SK-N-SH (cell line): ENCODE measurements at regions not wholly inside any gene's neighbourhood (a gene's known extent, or its start where the extent isn't known, plus 50 kb on each side); places are given as distances from the start of the nearest gene placed in this dataset.

Experiments used
- CTCF ChIA-PET: fragments of 300-600, 350-600 bp; formaldehyde crosslinking; extraction: SDS; loops from one replicate; lab custom pipeline; 2021; lab: Yijun Ruan, JAX
- POLR2A ChIA-PET: fragments of 350-600 bp; sonication (Branson Sonifier 250); formaldehyde crosslinking; extraction: SDS; loops from one replicate; lab custom pipeline; 2020; ENCODE audit warnings: antibody characterized with exemption, inconsistent platforms; lab: Yijun Ruan, JAX
- DNase-seq: peaks from one replicate; pipeline ENCODE4 v3.0.0; 2012
- H2AFZ ChIP-seq: fragments of 200-600 bp; sonication (generic); 2 replicates; pipeline ENCODE4 v1.8.1; 2016; ENCODE audit warnings: antibody characterized with exemption, mild to moderate bottlenecking, low read depth
- H3F3A ChIP-seq: fragments of 200-600 bp; sonication (generic); replicated peaks from 2 replicates; pipeline ENCODE3; 2016; ENCODE audit warnings: antibody characterized with exemption, mild to moderate bottlenecking; ENCODE audit not compliant: insufficient read depth
- H3K27ac ChIP-seq, 2 experiments: fragments of 200-500 bp in 1 of 2; fragments of 200-600 bp in 1 of 2; sonication (Bioruptor generic) in 1 of 2; sonication (generic), shearing (Covaris generic) in 1 of 2; 2 replicates each; pipeline versions ENCODE4 v1.5.1 to v1.6.1; 2014 to 2016; ENCODE audit warnings: low read depth in 2 of 2, inconsistent platforms in 1 of 2, low read length in 1 of 2, mild to moderate bottlenecking in 1 of 2, mixed read lengths in 1 of 2
- H3K27me3 ChIP-seq: fragments of 200-600 bp; sonication (generic), shearing (Covaris generic); 2 replicates; pipeline ENCODE4 v1.6.1; 2016; ENCODE audit warnings: mixed run types; ENCODE audit not compliant: insufficient read depth
- H3K36me3 ChIP-seq, 2 experiments: fragments of 200-500 bp in 1 of 2; fragments of 200-600 bp in 1 of 2; sonication (Bioruptor generic) in 1 of 2; sonication (generic) in 1 of 2; replicated peaks in 1 of 2; 2 replicates each; pipeline versions ENCODE3 to v1.5.1; 2014 to 2016; ENCODE audit warnings: low read length in 1 of 2, mild to moderate bottlenecking in 1 of 2; ENCODE audit not compliant: insufficient read depth in 2 of 2, control insufficient read depth in 1 of 2
- H3K4me1 ChIP-seq, 2 experiments: fragments of 200-500 bp in 1 of 2; fragments of 200-600 bp in 1 of 2; sonication (Bioruptor generic) in 1 of 2; sonication (generic), shearing (Covaris generic) in 1 of 2; 2 replicates each; pipeline versions ENCODE4 v1.5.1 to v1.6.1; 2014 to 2016; ENCODE audit warnings: low read depth in 1 of 2, low read length in 1 of 2, mixed run types in 1 of 2; ENCODE audit not compliant: insufficient read depth in 2 of 2, control insufficient read depth in 1 of 2
- H3K4me2 ChIP-seq: fragments of 200-600 bp; sonication (generic), shearing (Covaris generic); 2 replicates; pipeline ENCODE4 v1.6.1; 2017; ENCODE audit warnings: mixed run types
- H3K4me3 ChIP-seq, 2 experiments: fragments of 200-500 bp in 1 of 2; fragments of 200-600 bp in 1 of 2; sonication (Bioruptor generic) in 1 of 2; sonication (generic), shearing (Covaris generic) in 1 of 2; 2 replicates each; pipeline versions ENCODE4 v1.5.1 to v1.8.1; 2014 to 2016; ENCODE audit warnings: low read depth in 2 of 2, inconsistent platforms in 1 of 2, low read length in 1 of 2, mild to moderate bottlenecking in 1 of 2, mixed read lengths in 1 of 2, moderate library complexity in 1 of 2
- H3K79me2 ChIP-seq: fragments of 200-600 bp; sonication (generic); 2 replicates; pipeline ENCODE4 v1.8.1; 2017; ENCODE audit warnings: mild to moderate bottlenecking; ENCODE audit not compliant: insufficient read depth
- H3K9ac ChIP-seq: fragments of 200-600 bp; sonication (generic); 2 replicates; pipeline ENCODE4 v1.6.1; 2017; ENCODE audit warnings: mixed run types
- H3K9me2 ChIP-seq: fragments of 200-600 bp; sonication (generic); 2 replicates; pipeline ENCODE4 v1.6.1; 2017; ENCODE audit warnings: mixed run types
- H3K9me3 ChIP-seq: fragments of 200-600 bp; sonication (generic); 2 replicates; pipeline ENCODE4 v1.6.1; 2017; ENCODE audit warnings: mixed run types, mild to moderate bottlenecking, moderate library complexity
- H4K20me1 ChIP-seq: fragments of 200-600 bp; sonication (generic); 2 replicates; pipeline ENCODE4 v1.6.1; 2017; ENCODE audit warnings: mild to moderate bottlenecking, mixed run types; ENCODE audit not compliant: insufficient read depth
- FOXJ3 ChIP-seq: sonication (generic); formaldehyde crosslinking; IDR thresholded peaks from 2 replicates; pipeline ENCODE4 v1.5.1; 2020; ENCODE audit warnings: mild to moderate bottlenecking, missing genetic modification reagents
- JUND ChIP-seq: IDR thresholded peaks from 2 replicates; pipeline ENCODE4 v1.4.0; 2012
- MXI1 ChIP-seq: IDR thresholded peaks from 2 replicates; pipeline ENCODE4 v1.6.1; 2012; ENCODE audit warnings: mild to moderate bottlenecking, low read depth, low read length, improper control_type of control experiment
- NRF1 ChIP-seq: IDR thresholded peaks from 2 replicates; pipeline ENCODE4 v1.6.1; 2012; ENCODE audit warnings: low read depth, mild to moderate bottlenecking, low read length
- RAD21 ChIP-seq: IDR thresholded peaks from 2 replicates; pipeline ENCODE4 v1.6.1; 2012; ENCODE audit warnings: mild to moderate bottlenecking, low read length
- RCOR1 ChIP-seq: fragments of 150-350 bp; IDR thresholded peaks from 2 replicates; pipeline ENCODE4 v1.6.1; 2017; ENCODE audit warnings: antibody characterized with exemption, low read length
- RFX5 ChIP-seq: IDR thresholded peaks from 2 replicates; pipeline ENCODE4 v1.6.1; 2012; ENCODE audit warnings: mild to moderate bottlenecking, improper control_type of control experiment, low read length
- RXRA ChIP-seq: IDR thresholded peaks from 2 replicates; pipeline ENCODE4 v1.4.0; 2012; ENCODE audit warnings: low read depth, mild to moderate bottlenecking, borderline replicate concordance
- SIN3A ChIP-seq: IDR thresholded peaks from 2 replicates; pipeline ENCODE4 v1.6.1; 2012; ENCODE audit warnings: low read depth, mild to moderate bottlenecking, low read length, moderate library complexity, borderline replicate concordance
- TCF12 ChIP-seq: IDR thresholded peaks from 2 replicates; pipeline ENCODE4 v1.4.0; 2012
- YY1 ChIP-seq: IDR thresholded peaks from 2 replicates; pipeline ENCODE4 v1.4.0; 2012; ENCODE audit warnings: low read depth, mild to moderate bottlenecking
- TF ChIP-seq, protein P1 (sequence below): IDR thresholded peaks from 2 replicates; pipeline ENCODE4; 2012
- TF ChIP-seq, protein P2 (sequence below): fragments of 150-350 bp; IDR thresholded peaks from 2 replicates; pipeline ENCODE4 v1.6.1; 2017; ENCODE audit warnings: antibody characterized with exemption, low read length, low read depth, borderline replicate concordance
- TF ChIP-seq, protein P3 (sequence below): fragments of 150-350 bp; IDR thresholded peaks from 2 replicates; pipeline ENCODE4 v1.6.1; 2016; ENCODE audit warnings: mild to moderate bottlenecking, low read depth, low read length

DNA sequence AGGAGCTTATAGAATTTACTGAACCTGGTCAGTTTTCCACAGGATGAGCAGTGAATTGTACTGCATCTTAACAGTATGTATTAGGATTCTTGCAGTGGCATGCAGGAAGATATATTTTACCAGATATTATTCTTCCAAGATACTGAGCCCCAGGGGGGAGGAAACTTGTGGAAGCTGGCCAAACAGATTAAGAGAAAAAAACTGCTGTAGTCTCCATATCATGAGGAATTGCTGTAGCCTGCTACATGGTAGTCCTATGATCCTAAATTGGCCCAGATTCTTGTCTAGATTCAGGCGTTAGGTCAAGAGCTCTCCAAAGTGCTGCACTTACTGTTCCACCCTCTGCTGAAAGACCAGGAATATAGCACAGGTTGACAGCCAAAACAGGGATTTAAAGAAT lies 275.5 kb upstream of the TAS2R1 start (continued):
- TF ChIP-seq, protein P1, sequence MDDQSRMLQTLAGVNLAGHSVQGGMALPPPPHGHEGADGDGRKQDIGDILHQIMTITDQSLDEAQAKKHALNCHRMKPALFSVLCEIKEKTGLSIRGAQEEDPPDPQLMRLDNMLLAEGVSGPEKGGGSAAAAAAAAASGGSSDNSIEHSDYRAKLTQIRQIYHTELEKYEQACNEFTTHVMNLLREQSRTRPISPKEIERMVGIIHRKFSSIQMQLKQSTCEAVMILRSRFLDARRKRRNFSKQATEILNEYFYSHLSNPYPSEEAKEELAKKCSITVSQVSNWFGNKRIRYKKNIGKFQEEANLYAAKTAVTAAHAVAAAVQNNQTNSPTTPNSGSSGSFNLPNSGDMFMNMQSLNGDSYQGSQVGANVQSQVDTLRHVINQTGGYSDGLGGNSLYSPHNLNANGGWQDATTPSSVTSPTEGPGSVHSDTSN: no peak
- TF ChIP-seq RFX5 (no peak), RXRA (no peak), SIN3A (no peak)

DNA sequence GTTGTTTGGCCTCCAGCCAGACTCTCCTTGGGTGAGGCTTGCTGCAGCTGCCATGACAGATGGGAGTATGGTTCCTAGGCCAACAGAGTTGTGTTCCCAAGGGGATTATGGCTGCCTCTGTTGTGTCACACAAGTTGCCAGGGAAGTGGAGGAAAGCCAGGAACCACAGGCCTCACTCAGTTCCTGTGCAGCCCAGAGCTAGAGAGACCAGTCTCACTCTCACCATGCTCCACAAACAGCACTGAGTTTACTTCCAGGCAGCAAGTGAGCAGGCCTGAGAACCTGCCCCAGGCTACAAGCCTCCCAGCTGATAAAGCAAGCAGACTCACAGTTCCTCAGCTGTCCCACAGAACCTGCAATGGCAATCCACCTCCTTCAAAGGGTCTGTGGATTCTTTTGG lies 273.6 kb upstream of the TAS2R1 start:
- Histone ChIP-seq H3K4me2 (no peak overlapping the region), H3F3A (no peaks in the 10 kb centered on the region), H2AFZ (no peak overlapping the region), H3K36me3 (no peaks in the 10 kb centered on the region), H3K27ac (no peak overlapping the region), H3K9me2 (no peaks in the 10 kb centered on the region), H4K20me1 (no peaks in the 10 kb centered on the region)
- DNase-seq: no peak
- POLR2A ChIA-PET: no interaction called here
- CTCF ChIA-PET: interaction anchor here (1.0 kb wide), 1 partner anchor 14 kb away, joined by 3 read pairs; no protein-coding TSS in a partner anchor
- TF ChIP-seq RAD21: no peak
- TF ChIP-seq YY1: no peak
- TF ChIP-seq, protein P2, sequence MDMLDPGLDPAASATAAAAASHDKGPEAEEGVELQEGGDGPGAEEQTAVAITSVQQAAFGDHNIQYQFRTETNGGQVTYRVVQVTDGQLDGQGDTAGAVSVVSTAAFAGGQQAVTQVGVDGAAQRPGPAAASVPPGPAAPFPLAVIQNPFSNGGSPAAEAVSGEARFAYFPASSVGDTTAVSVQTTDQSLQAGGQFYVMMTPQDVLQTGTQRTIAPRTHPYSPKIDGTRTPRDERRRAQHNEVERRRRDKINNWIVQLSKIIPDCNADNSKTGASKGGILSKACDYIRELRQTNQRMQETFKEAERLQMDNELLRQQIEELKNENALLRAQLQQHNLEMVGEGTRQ: no peak
- no peak for TF ChIP-seq MXI1
- no peak for TF ChIP-seq JUND
- no peak for TF ChIP-seq FOXJ3 (CRISPR knock-in tag)
- no peak for TF ChIP-seq TCF12
- TF ChIP-seq NRF1: no peak
- no peak for TF ChIP-seq RCOR1
- TF ChIP-seq, protein P1: no peak
- TF ChIP-seq, protein P3, sequence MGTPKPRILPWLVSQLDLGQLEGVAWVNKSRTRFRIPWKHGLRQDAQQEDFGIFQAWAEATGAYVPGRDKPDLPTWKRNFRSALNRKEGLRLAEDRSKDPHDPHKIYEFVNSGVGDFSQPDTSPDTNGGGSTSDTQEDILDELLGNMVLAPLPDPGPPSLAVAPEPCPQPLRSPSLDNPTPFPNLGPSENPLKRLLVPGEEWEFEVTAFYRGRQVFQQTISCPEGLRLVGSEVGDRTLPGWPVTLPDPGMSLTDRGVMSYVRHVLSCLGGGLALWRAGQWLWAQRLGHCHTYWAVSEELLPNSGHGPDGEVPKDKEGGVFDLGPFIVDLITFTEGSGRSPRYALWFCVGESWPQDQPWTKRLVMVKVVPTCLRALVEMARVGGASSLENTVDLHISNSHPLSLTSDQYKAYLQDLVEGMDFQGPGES: no peak
- TF ChIP-seq, all 33 proteins: peak for 0
- no peaks in the 10 kb centered on the region for H3K9me3 ChIP-seq
- no peaks in the 10 kb centered on the region for H3K79me2 ChIP-seq
- H3K4me3 ChIP-seq: no peak overlapping the region
- no peaks in the 10 kb centered on the region for H3K4me1 ChIP-seq
- no peaks in the 10 kb centered on the region for H3K27me3 ChIP-seq
- H3K9ac ChIP-seq: no peak overlapping the region
